AG04449 (cell line): ENCODE measurements at regions not wholly inside any gene's neighbourhood (a gene's known extent, or its start where the extent isn't known, plus 50 kb on each side); places are given as distances from the start of the nearest gene placed in this dataset.

Source experiments
- CTCF ChIA-PET: fragments of 350-600 bp; formaldehyde crosslinking; extraction: SDS; loops from one replicate; lab custom pipeline; 2021; ENCODE audit warnings: antibody characterized with exemption; lab: Yijun Ruan, JAX
- POLR2A ChIA-PET: fragments of 400-600, 350-600 bp; formaldehyde crosslinking; extraction: SDS; loops from one replicate; lab custom pipeline; 2020; ENCODE audit warnings: antibody characterized with exemption, inconsistent platforms; lab: Yijun Ruan, JAX
- DNase-seq: peaks from one replicate; pipeline ENCODE4 v3.0.0-alpha.2; 2010; ENCODE audit warnings: low read depth, low spot score
- H3K4me3 ChIP-seq: 2 replicates; pipeline ENCODE4 v1.5.1; 2011; ENCODE audit warnings: low read depth, mild to moderate bottlenecking, control low read depth, low read length
- TF ChIP-seq, protein P1 (sequence below): IDR thresholded peaks from one replicate; pipeline ENCODE4 v1.5.1; 2011; ENCODE audit warnings: mild to moderate bottlenecking, moderate library complexity, low read length, control low read depth, inconsistent platforms; ENCODE audit not compliant: insufficient read depth; ENCODE audit errors: missing control alignments

DNA sequence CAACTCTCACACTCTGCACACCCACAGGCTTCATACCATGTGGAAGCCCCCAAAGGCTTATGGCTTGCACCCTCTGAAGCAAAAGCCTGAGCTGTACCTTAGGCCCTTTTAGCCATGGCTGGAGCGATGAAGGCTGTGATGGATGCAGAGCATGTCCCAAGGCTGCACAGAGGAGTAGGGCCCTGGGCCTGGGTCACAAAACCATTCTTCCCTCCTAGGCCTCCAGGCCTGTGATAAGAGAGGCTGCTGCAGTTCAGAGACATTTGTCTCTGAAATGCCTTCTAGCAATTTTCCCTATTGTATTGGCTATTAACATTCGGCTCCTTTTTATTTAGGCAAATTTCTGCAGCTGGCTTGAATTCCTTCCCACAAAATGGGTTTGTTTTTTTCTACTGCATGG lies 1707.7 kb downstream of the MRPL39 start:
- no peak overlapping the region for H3K4me3 ChIP-seq
- no peak for DNase-seq
- TF ChIP-seq, protein P1, sequence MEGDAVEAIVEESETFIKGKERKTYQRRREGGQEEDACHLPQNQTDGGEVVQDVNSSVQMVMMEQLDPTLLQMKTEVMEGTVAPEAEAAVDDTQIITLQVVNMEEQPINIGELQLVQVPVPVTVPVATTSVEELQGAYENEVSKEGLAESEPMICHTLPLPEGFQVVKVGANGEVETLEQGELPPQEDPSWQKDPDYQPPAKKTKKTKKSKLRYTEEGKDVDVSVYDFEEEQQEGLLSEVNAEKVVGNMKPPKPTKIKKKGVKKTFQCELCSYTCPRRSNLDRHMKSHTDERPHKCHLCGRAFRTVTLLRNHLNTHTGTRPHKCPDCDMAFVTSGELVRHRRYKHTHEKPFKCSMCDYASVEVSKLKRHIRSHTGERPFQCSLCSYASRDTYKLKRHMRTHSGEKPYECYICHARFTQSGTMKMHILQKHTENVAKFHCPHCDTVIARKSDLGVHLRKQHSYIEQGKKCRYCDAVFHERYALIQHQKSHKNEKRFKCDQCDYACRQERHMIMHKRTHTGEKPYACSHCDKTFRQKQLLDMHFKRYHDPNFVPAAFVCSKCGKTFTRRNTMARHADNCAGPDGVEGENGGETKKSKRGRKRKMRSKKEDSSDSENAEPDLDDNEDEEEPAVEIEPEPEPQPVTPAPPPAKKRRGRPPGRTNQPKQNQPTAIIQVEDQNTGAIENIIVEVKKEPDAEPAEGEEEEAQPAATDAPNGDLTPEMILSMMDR: no peak
- POLR2A ChIA-PET: no interaction called here
- CTCF ChIA-PET: no interaction called here

DNA sequence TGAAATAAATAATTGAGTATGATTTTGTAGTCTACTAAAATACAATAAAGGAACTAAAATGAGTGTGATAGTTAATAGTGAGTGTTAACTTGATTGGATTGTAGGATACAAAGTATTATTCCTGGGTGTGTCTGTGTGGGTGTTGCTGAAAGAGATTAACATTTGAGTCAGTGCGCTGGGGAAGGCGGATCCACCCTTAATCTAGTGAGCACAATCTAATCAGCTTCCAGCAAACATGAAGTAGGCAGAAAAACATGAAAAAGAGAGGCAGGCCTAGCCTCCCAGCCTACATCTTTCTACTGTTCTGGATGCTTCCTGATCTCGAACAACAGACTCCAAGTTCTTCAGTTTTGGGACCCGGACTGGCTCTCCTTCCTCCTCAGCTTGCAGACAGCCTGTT lies 1716.6 kb downstream of the MRPL39 start:
- no peak for DNase-seq
- CTCF ChIA-PET: no interaction called here

DNA sequence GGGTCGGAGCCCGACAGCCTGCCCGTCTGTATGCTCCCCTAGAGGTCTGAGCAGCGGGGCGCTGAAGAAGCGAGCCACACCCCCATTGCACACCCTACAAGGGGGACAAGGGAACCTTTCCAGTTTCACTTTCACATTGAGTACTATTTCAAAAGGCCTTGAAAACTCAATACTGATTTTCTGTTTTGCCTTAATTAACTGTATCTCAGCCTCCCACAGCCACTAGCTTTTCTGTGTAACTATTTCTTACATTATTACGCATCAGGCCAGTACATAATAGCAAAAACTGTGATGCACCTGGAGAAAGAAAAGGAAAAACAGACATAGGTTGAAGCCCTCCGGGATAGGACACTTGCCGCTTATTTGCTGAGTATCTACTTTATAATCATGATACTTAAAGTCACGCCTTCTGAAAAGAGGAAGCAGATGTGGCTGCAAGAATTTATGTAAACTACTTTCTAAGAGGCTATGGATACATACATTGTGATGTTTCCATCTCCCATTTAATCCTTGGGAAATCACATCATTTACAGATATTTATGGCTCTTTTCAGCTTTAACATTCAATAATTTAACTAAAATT lies 1719.5 kb downstream of the MRPL39 start:
- ChIA-PET CTCF (no interaction called here), POLR2A (no interaction called here)
- TF ChIP-seq, protein P1: no peak
- H3K4me3 ChIP-seq: no peak overlapping the region
- no peak for DNase-seq

More for the DNA sequence above, 1716.6 kb downstream of the MRPL39 start:
- TF ChIP-seq, protein P1: no peak
- H3K4me3 ChIP-seq: no peak overlapping the region
- POLR2A ChIA-PET: no interaction called here

DNA sequence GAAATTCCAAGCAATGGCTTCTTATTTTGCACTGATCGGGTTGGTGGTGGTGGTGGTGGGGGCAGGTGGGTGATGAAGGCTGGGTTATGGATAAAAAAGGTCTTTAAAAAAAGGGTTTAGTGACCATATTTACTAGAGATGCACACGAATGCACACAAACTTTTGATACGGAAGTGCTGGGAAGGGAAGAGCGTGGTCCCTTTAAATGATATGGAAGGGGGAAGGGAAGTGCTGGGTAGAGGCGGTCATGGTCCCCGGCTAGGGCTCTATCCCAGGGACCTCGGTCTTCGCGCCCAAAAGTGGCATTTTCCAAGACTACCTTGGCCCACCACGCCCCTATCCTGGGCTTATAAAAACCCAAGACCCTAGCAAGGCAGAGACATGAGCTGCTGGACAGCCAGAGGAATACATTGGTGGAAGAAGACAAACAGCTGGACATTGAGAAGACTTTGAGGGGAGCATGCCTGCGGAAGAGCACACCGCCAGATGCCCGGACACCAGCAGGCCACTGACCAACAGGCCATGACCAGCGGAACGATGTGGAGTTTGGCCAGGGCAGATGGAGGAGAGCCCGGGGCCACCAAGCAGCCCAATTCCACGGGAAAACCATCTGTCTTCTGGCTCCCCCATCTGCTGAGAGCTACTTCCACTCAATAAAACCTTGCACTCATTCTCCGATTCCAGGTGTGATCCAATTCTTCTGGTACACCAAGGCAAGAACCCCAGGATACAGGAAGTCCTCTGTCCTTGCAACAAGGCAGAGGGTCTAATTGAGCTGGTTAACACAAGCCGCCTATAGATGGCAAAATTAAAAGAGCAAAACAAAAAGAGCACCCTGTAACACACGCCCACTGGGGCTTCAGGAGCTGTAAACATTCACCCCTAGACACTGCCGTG lies 1720.2 kb downstream of the MRPL39 start:
- no peak for DNase-seq
- TF ChIP-seq, protein P1: no peak
- no peak overlapping the region for H3K4me3 ChIP-seq
- POLR2A ChIA-PET: no interaction called here
- CTCF ChIA-PET: no interaction called here

DNA sequence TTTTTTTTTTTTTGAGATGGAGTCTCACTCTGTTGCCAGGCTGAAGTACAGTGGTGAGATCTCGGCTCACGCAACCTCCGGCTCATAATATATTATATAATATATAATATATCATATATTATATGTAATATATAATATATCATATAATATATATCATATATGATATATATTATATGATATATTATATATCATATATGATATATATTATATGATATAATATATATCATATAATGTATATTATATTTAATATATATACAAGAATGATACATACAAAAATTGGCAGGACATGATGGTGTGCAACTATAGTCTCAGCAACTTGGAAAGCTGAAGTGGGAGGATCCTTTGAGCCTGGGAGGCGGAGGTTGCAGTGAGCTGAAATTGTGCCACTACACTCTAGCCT lies 1725.5 kb downstream of the MRPL39 start:
- DNase-seq: no peak
- H3K4me3 ChIP-seq: no peak overlapping the region
- TF ChIP-seq, protein P1: no peak
- POLR2A ChIA-PET: no interaction called here
- CTCF ChIA-PET: no interaction called here

DNA sequence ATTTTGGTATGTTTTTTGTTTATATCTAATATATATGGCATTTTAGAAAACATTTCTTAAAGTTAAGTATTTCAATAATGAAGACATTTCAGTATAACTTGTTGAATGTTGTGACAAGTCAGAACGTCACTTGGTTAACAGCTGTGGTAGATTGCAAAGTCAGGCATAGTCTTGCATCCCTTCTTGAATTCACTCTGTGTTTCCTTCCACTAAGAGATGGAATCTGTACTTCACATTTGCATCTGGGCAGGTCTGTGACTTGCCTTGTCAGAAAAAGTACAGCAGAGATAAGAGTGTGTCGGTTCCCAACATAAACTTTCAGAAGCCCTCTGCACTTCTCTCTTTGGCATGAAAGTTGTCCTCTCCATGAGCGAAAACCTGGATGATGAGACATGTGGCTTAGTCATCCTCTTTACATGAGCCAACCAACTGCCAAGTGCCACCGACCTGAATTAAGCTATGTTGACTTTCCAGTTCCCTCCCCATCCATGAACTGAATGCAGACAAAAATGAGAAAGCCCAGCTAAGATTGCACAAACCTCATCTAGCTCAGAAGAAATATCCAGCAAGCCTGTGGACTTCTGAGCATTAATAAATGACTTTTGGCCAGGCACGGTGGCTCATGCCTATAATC lies 1730.2 kb downstream of the MRPL39 start:
- ChIA-PET CTCF (no interaction called here), POLR2A (no interaction called here)
- DNase-seq: no peak
- no peak overlapping the region for H3K4me3 ChIP-seq
- TF ChIP-seq, protein P1: no peak
